H1 (cell line): ENCODE measurements at regions not wholly inside any gene's neighbourhood (a gene's known extent, or its start where the extent isn't known, plus 50 kb on each side); places are given as distances from the start of the nearest gene placed in this dataset.

Experiments used
- CTCF ChIA-PET: fragments of 300-600 bp; sonication (Branson Sonifier 250); formaldehyde crosslinking; loops from one replicate; lab custom pipeline; 2021; ENCODE audit not compliant: partially characterized antibody; lab: Charles Lee
- POLR2A ChIA-PET: fragments of 300-600 bp; sonication (Branson Sonifier 250); formaldehyde crosslinking; loops from one replicate; lab custom pipeline; 2021; ENCODE audit warnings: inconsistent platforms; ENCODE audit not compliant: partially characterized antibody; lab: Charles Lee
- DNase-seq, 2 experiments: peaks; one replicate each; pipeline versions ENCODE4 v3.0.0 to v3.0.0-alpha.2; 2010 to 2022; ENCODE audit warnings: low spot score in 2 of 2, low read depth in 1 of 2, mixed read lengths in 1 of 2
- FAIRE-seq: peaks from 2 replicates; lab custom pipeline; 2011; peaks lifted over from hg19 to GRCh38; lab: Jason Lieb, UNC
- H2AFZ ChIP-seq: 2 replicates; pipeline ENCODE4 v1.8.1; 2012; ENCODE audit warnings: low read length, inconsistent platforms
- H2AK5ac ChIP-seq: 2 replicates; pipeline ENCODE4 v1.6.1; 2013; ENCODE audit warnings: low read depth, low read length
- H2BK120ac ChIP-seq: replicated peaks from 2 replicates; pipeline ENCODE3; 2013; ENCODE audit warnings: low read depth, low read length, inconsistent platforms
- H2BK12ac ChIP-seq: 2 replicates; pipeline ENCODE4 v1.6.1; 2013; ENCODE audit warnings: low read depth, low read length
- H2BK15ac ChIP-seq: 2 replicates; pipeline ENCODE4 v1.6.1; 2013; ENCODE audit warnings: low read length
- H2BK20ac ChIP-seq: 2 replicates; pipeline ENCODE4 v1.6.1; 2013; ENCODE audit warnings: low read length
- H2BK5ac ChIP-seq: 2 replicates; pipeline ENCODE4 v1.6.1; 2013; ENCODE audit warnings: low read depth, low read length
- H3K14ac ChIP-seq: 2 replicates; pipeline ENCODE4 v1.6.1; 2013; ENCODE audit warnings: inconsistent platforms; ENCODE audit not compliant: insufficient read length
- H3K18ac ChIP-seq: 2 replicates; pipeline ENCODE4 v1.6.1; 2013; ENCODE audit warnings: low read length; ENCODE audit errors: extremely low read depth
- H3K23ac ChIP-seq: 2 replicates; pipeline ENCODE4 v1.6.1; 2013; ENCODE audit warnings: inconsistent platforms; ENCODE audit not compliant: insufficient read length
- H3K23me2 ChIP-seq: 2 replicates; pipeline ENCODE4 v1.6.1; 2013; ENCODE audit warnings: low read depth, low read length
- H3K27ac ChIP-seq: 2 replicates; pipeline ENCODE4 v1.6.1; 2011; ENCODE audit warnings: low read depth, low read length, inconsistent platforms
- H3K27me3 ChIP-seq, 4 experiments: replicated peaks in 1 of 4; 1 replicate in 1 of 4; 2 replicates in 3 of 4; pipeline versions ENCODE4 v1.6.1 to v1.8.1; 2011 to 2013; ENCODE audit warnings: low read length in 3 of 4, mild to moderate bottlenecking in 3 of 4, inconsistent platforms in 2 of 4, mixed read lengths in 2 of 4, moderate library complexity in 1 of 4; ENCODE audit not compliant: control insufficient read depth in 3 of 4, insufficient read depth in 3 of 4; ENCODE audit errors: extremely low read depth in 1 of 4
- H3K36me3 ChIP-seq, 4 experiments: 2 replicates each; pipeline versions ENCODE4 v1.6.1 to v1.8.1; 2011 to 2013; ENCODE audit warnings: mild to moderate bottlenecking in 4 of 4, low read length in 3 of 4, moderate library complexity in 2 of 4, control low read depth in 1 of 4, inconsistent platforms in 1 of 4; ENCODE audit not compliant: insufficient read depth in 4 of 4, control insufficient read depth in 2 of 4
- H3K4ac ChIP-seq: replicated peaks from 2 replicates; pipeline ENCODE3; 2013; ENCODE audit warnings: low read length, low read depth, mixed read lengths, inconsistent platforms; ENCODE audit not compliant: insufficient read length
- H3K4me1 ChIP-seq, 4 experiments: replicated peaks in 1 of 4; 1 replicate in 1 of 4; 2 replicates in 3 of 4; pipeline versions ENCODE4 v1.6.1 to v1.8.1; 2011 to 2013; ENCODE audit warnings: low read length in 3 of 4, inconsistent platforms in 2 of 4, mixed read lengths in 1 of 4; ENCODE audit not compliant: insufficient read depth in 4 of 4, control insufficient read depth in 3 of 4
- H3K4me2 ChIP-seq, 2 experiments: 2 replicates each; pipeline versions ENCODE4 v1.6.1 to v1.8.1; 2011 to 2013; ENCODE audit warnings: low read depth in 2 of 2, low read length in 2 of 2, control low read depth in 1 of 2, inconsistent platforms in 1 of 2, mild to moderate bottlenecking in 1 of 2; ENCODE audit not compliant: insufficient read depth in 1 of 2
- H3K4me3 ChIP-seq, 4 experiments: fragments of 200-600, 300-600 bp in 1 of 4; sonication (generic), shearing (Covaris generic), sonication (Bioruptor Twin) in 1 of 4; 2 replicates each; pipeline versions ENCODE4 v1.5.1 to v1.8.1; 2011 to 2016; ENCODE audit warnings: low read length in 4 of 4, low read depth in 3 of 4, control low read depth in 2 of 4, inconsistent platforms in 2 of 4, mild to moderate bottlenecking in 2 of 4, mixed read lengths in 1 of 4, moderate library complexity in 1 of 4; ENCODE audit not compliant: insufficient read depth in 2 of 4; ENCODE audit errors: extremely low read depth in 1 of 4
- H3K56ac ChIP-seq: replicated peaks from 2 replicates; pipeline ENCODE3; 2013; ENCODE audit warnings: low read depth, mild to moderate bottlenecking, mixed read lengths, low read length, inconsistent platforms; ENCODE audit not compliant: insufficient read length
- H3K79me1 ChIP-seq: 2 replicates; pipeline ENCODE4 v1.6.1; 2013; ENCODE audit warnings: low read depth, low read length, control low read depth
- H3K79me2 ChIP-seq, 2 experiments: 2 replicates each; pipeline versions ENCODE4 v1.6.1 to v1.8.1; 2012 to 2013; ENCODE audit warnings: low read length in 2 of 2, mild to moderate bottlenecking in 2 of 2, inconsistent platforms in 1 of 2; ENCODE audit not compliant: insufficient read depth in 2 of 2, control insufficient read depth in 1 of 2
- H3K9ac ChIP-seq, 4 experiments: replicated peaks in 1 of 4; 1 replicate in 1 of 4; 2 replicates in 3 of 4; pipeline versions ENCODE4 v1.6.1 to v1.8.1; 2011 to 2013; ENCODE audit warnings: low read depth in 3 of 4, low read length in 3 of 4, control low read depth in 2 of 4, mild to moderate bottlenecking in 2 of 4, moderate library complexity in 2 of 4, inconsistent platforms in 1 of 4; ENCODE audit errors: extremely low read depth in 1 of 4
- H3K9me3 ChIP-seq, 2 experiments: 2 replicates each; pipeline versions ENCODE4 v1.6.1 to v1.8.1; 2012 to 2013; ENCODE audit warnings: mild to moderate bottlenecking in 2 of 2, moderate library complexity in 2 of 2, control low read depth in 1 of 2, inconsistent platforms in 1 of 2, low read depth in 1 of 2, low read length in 1 of 2, mixed read lengths in 1 of 2; ENCODE audit not compliant: insufficient read depth in 2 of 2
- H4K20me1 ChIP-seq, 2 experiments: replicated peaks in 1 of 2; 2 replicates each; pipeline versions ENCODE3 to v1.8.1; 2011 to 2013; ENCODE audit warnings: inconsistent platforms in 2 of 2, low read length in 2 of 2, mild to moderate bottlenecking in 1 of 2; ENCODE audit not compliant: insufficient read depth in 2 of 2, control insufficient read depth in 1 of 2
- H4K5ac ChIP-seq: 2 replicates; pipeline ENCODE4 v1.6.1; 2013; ENCODE audit warnings: low read length, low read depth, mixed read lengths, inconsistent platforms; ENCODE audit not compliant: insufficient read length
- H4K8ac ChIP-seq: 2 replicates; pipeline ENCODE4 v1.8.0; 2013; ENCODE audit warnings: mild to moderate bottlenecking, moderate library complexity, low read length, inconsistent platforms; ENCODE audit not compliant: insufficient read depth; ENCODE audit errors: extremely low read depth
- H4K91ac ChIP-seq: replicated peaks from 2 replicates; pipeline ENCODE3; 2013; ENCODE audit warnings: low read length, mixed read lengths, inconsistent platforms; ENCODE audit not compliant: insufficient read length
- GABPA ChIP-seq: IDR thresholded peaks from 2 replicates; pipeline ENCODE4 v1.6.1; 2011; ENCODE audit warnings: mild to moderate bottlenecking, low read length, moderate library complexity, borderline replicate concordance; ENCODE audit not compliant: insufficient read depth
- SUZ12 ChIP-seq: fragments of 200-600 bp; sonication (generic); IDR thresholded peaks from 2 replicates; pipeline ENCODE4 v1.6.1; 2012; ENCODE audit warnings: mild to moderate bottlenecking, inconsistent platforms, low read length, moderate library complexity, mixed read lengths
- WGBS, 2 experiments: shearing (Covaris generic) in 1 of 2; methylation state at CpG; one replicate each; pipeline versions ENCODE4 v1.1.6 to v1.1.7; 2013 to 2015; ENCODE audit warnings: low lambda C conversion rate in 2 of 2, mixed read lengths in 2 of 2, inconsistent platforms in 1 of 2, low coverage in 1 of 2, missing lambda C conversion rate in 1 of 2; ENCODE audit not compliant: insufficient replicate concordance in 2 of 2, insufficient coverage in 1 of 2, insufficient read length in 1 of 2; ENCODE audit errors: extremely low coverage in 1 of 2, missing lambda C conversion rate in 1 of 2; 5-methylcytosine and 5-hydroxymethylcytosine counted together

GRCh38 chr4:133863153-133863552, 338.4 kb downstream of the PABPC4L start:
- Histone ChIP-seq H3K79me1 (no peaks in the 10 kb centered on the region), H2BK20ac (no peak overlapping the region), H3K79me2 (no peaks in the 10 kb centered on the region), H4K91ac (no peak overlapping the region), H3K4ac (no peak overlapping the region), H4K8ac (no peak overlapping the region), H3K14ac (no peak overlapping the region), H3K27me3 (no peaks in the 10 kb centered on the region), H4K5ac (no peak overlapping the region), H3K9ac (no peak overlapping the region), H2BK15ac (no peak overlapping the region), H2BK5ac (no peak overlapping the region), H3K23me2 (no peaks in the 10 kb centered on the region), H2BK12ac (no peak overlapping the region), H3K4me1 (no peaks in the 10 kb centered on the region), H3K4me3 (no peak overlapping the region), H3K36me3 (no peaks in the 10 kb centered on the region), H3K9me3 (no peaks in the 10 kb centered on the region), H2BK120ac (no peak overlapping the region), H3K27ac (no peak overlapping the region), H2AK5ac (no peak overlapping the region), H2AFZ (0 out of 2 replicates have a peak overlapping the region, but pooled peaks have one; percentile 35), H3K56ac (no peak overlapping the region), H3K23ac (no peak overlapping the region), H3K4me2 (no peak overlapping the region), H3K18ac (no peak overlapping the region), H4K20me1 (no peaks in the 10 kb centered on the region)
- ChIA-PET POLR2A (no interaction called here), CTCF (no interaction called here)
- 98% methylated on average over 3 of the region's 3 CpGs; no CpG with 5 or more reads in 1 of the 2 experiments for WGBS, 2 experiments
- FAIRE-seq = no peak
- no peak for DNase-seq
- TF ChIP-seq GABPA = no peak
- no peak for TF ChIP-seq SUZ12
